ENCODE measurements at regions not wholly inside any gene's neighbourhood (a gene's known extent, or its start where the extent isn't known, plus 50 kb on each side); places are given as distances from the start of the nearest gene placed in this dataset.
"Not testable (repeated sequence)": the region's sequence is repeated elsewhere in the genome, so short reads cannot be mapped to it uniquely, and the experiment has no call there.

DNA sequence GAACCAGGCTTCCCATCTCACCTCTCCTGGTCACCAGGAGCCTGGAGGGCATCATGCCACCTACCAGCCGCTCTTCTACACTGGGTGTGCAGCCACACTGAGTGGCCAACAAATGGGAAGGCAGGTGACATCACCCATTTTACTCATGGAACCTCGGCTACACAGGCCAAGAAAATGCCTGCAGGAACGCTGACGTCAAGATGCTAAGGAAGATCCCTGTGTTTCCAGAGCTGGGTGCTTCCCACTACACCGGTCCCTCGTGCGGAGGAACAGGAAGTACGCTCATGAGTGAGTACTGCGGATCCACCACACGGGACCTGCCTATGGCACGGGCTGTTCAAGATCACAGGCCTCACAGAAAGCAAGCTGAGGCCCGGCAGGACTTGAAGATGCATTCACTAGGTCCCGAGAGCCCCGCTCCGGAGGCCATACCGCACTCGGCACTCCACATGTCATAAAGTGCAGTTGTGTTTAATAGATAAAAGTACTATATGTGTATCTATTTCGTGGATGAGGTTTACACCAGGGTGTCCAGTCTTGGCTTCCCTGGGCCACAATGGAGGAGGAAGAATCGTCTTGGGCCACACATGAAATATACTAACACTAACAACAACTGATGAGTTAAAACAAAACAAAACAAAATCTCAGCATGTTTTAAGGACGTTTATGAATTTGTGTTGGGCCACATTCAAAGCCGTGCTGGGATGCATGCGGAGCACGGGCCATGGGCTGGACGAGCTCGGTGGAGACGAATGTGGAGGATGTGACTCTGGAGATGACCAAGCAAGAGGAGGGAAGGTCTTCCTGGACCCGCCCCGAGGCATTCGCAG, 257.9 kb downstream of the THBS2 start:
- no peak overlapping the region for H3K4me3 ChIP-seq (ENCODE audit: low read depth, low read length)
- TF ChIP-seq, protein P1, sequence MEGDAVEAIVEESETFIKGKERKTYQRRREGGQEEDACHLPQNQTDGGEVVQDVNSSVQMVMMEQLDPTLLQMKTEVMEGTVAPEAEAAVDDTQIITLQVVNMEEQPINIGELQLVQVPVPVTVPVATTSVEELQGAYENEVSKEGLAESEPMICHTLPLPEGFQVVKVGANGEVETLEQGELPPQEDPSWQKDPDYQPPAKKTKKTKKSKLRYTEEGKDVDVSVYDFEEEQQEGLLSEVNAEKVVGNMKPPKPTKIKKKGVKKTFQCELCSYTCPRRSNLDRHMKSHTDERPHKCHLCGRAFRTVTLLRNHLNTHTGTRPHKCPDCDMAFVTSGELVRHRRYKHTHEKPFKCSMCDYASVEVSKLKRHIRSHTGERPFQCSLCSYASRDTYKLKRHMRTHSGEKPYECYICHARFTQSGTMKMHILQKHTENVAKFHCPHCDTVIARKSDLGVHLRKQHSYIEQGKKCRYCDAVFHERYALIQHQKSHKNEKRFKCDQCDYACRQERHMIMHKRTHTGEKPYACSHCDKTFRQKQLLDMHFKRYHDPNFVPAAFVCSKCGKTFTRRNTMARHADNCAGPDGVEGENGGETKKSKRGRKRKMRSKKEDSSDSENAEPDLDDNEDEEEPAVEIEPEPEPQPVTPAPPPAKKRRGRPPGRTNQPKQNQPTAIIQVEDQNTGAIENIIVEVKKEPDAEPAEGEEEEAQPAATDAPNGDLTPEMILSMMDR (IDR thresholded peaks at IDR 0.05; ENCODE audit: control insufficient read depth, extremely low read depth, insufficient read depth), result no peak
- no peak for DNase-seq (ENCODE audit: low read depth)

DNA sequence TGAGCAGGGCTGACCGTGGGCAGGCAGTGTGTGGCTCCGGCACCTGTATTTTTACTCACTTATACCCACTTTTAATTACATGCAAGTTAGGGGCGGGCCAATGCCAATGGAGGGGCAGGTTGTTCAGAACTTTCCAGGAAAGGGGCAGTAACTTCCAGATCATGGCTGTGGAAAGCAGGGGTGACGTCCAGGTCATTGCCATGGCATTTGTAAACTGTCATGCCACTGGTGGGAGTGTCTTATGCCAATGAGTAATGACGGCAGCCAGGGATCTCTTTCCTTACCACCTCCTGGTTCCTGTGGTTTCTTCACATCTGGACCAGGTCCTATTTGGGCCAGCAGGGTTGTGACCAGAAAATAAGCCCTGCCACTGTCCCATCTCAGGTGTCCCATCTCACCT, 258.7 kb downstream of the THBS2 start:
- TF ChIP-seq, protein P1 (IDR thresholded peaks at IDR 0.05; ENCODE audit: control insufficient read depth, extremely low read depth, insufficient read depth), result no peak
- DNase-seq (ENCODE audit: low read depth), result no peak

DNA sequence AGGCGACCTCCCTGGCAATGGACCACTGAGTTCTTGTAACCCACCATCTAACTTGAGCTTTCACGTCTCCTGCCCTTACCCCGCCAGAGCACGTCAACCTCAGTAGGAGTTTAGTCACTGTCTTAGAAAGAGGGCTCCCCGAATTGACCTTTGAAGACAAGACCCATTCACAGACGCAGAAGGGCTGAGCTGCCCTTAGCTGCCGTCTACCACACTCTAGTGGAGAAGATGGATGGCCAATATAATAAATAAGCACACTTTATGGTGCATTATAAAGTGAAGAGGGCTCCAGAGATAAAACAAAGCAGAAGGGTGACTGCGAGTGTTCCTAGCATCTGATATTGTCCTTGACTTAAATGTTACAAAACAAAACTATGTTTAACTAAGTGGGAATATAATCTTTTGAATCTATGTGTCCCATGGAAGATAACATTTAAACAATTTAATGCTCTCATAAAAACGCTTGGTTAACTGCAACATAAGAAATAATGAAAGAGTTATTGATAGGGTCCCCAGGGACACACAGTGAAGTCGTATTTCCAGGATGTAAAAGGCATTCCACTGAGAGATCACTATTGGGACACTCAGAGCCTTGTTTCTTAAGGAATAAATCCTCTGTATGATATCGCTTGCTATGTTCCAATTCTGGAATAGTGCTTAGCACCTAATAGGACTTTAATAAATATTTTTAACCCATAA, 261.1 kb downstream of the THBS2 start:
- no peak overlapping the region for H3K4me3 ChIP-seq (ENCODE audit: low read depth, low read length)
- TF ChIP-seq, protein P1 (IDR thresholded peaks at IDR 0.05; ENCODE audit: control insufficient read depth, extremely low read depth, insufficient read depth), result no peak
- no peak for DNase-seq (ENCODE audit: low read depth)

More for the DNA sequence above, 258.7 kb downstream of the THBS2 start:
- no peak overlapping the region for H3K4me3 ChIP-seq (ENCODE audit: low read depth, low read length)

DNA sequence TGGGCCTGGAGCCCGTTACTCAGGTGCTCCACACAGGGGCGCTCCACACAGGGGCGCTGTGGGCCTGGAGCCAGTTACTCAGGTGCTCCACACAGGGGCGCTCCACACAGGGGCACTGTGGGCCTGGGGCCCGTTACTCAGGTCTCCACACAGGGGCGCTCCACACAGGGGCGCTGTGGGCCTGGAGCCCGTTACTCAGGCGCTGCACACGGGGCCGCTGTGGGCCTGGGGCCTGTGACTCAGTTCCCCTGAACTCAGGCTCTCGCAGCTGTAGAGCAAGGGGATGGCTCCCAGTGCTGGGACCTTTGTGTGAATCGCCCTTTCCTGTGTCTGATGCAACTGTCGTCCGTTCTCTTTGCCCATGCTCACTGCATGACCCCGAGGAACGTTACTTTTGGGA, 262.0 kb downstream of the THBS2 start:
- not testable (repeated sequence) for DNase-seq (ENCODE audit: low read depth); H3K4me3 ChIP-seq (ENCODE audit: low read depth, low read length)

DNA sequence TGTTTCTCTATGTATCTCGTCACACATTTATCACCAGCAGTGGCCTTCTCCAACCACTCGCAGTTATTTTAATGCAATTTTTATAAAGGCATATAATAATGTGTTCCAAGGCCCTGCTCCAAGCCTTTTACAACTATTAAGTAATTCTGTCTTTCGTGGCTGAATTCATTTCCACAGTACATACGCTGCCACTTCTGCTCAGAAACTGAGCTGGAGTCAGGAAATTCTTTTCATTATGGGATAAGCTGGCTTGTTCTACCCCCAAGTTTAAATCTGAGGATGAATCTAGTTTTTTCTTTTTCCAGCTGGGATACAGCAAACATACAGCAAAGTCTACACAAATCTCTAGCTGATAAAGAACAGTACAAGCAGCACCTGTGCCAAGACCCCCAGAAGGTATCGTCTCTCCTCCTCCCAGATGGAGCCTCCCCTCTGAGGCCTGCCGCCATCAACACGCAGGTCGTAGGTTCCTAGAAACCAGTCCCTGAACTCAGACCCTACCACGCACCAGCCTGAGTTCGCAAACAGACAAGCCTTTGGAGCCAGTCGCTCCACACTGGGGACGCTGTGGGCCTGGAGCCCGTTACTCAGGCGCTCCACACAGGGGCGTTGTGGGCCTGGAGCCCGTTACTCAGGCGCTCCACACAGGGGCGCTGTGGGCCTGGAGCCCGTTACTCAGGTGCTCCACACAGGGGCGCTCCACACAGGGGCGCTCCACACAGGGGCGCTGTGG, 263.5 kb downstream of the THBS2 start:
- TF ChIP-seq, protein P1 (IDR thresholded peaks at IDR 0.05; ENCODE audit: control insufficient read depth, extremely low read depth, insufficient read depth), result no peak
- no peak for DNase-seq (ENCODE audit: low read depth)
- no peak overlapping the region for H3K4me3 ChIP-seq (ENCODE audit: low read depth, low read length)

DNA sequence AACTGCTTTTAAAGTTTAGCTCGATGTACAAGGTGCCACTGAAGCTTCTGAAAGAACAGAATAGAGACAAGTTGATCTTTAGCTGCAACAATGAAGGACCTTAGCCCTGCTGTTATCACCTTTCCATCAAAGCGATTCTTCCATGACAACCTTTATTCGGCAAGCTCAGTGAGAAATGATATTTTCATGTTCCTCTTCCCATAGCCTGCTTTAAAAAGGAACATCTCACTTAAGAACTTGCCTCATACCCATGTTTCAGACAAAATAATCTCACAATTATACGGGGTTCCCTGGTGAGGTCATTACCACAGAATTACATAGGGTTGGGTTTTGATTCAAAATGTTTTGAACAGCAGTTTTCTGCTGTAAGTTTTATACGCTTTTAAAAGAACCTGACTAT, 264.2 kb downstream of the THBS2 start:
- no peak for DNase-seq (ENCODE audit: low read depth)
- TF ChIP-seq, protein P1 (IDR thresholded peaks at IDR 0.05; ENCODE audit: control insufficient read depth, extremely low read depth, insufficient read depth), result no peak
- H3K4me3 ChIP-seq (ENCODE audit: low read depth, low read length), result no peak overlapping the region

DNA sequence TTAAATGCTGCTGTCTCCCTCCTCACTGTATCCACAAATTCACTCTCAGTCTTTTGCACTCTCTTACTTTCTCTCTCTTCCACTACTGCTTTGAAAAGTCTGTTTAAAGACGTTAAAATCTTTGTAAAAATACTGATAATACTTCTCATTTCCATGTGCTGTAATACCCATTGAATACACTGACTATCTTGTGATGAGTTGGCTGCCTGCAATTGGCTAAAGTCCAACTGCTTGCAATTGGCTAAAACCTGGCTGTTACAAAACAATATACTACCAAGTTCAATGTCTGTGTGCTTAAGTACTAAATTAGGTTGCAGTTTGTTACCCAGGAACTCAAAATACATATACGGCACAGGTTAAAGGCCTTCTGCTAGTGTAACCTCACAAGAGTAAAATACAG, 264.8 kb downstream of the THBS2 start:
- H3K4me3 ChIP-seq (ENCODE audit: low read depth, low read length), result no peak overlapping the region
- no peak for DNase-seq (ENCODE audit: low read depth)
- TF ChIP-seq, protein P1 (IDR thresholded peaks at IDR 0.05; ENCODE audit: control insufficient read depth, extremely low read depth, insufficient read depth), result no peak

Data from LNCaP clone FGC (cell line).